Activated CD8-positive, alpha-beta T cell treated with anti-CD3 and anti-CD28 coated beads for 36 hours (primary cell): ENCODE measurements at regions not wholly inside any gene's neighbourhood (a gene's known extent, or its start where the extent isn't known, plus 50 kb on each side); places are given as distances from the start of the nearest gene placed in this dataset.

Experiments
- ATAC-seq: fragments of 200-7000 bp; cut with Tn5 transposase; one replicate; pipeline ENCODE4 v1.10.0; 2021; ENCODE audit warnings: mild to moderate bottlenecking, moderate library complexity
- CTCF ChIA-PET: fragments of 350-600 bp; sonication (Branson Sonifier 250); formaldehyde crosslinking; loops from one replicate; lab custom pipeline; 2021; ENCODE audit warnings: antibody characterized with exemption; lab: Charles Lee
- POLR2A ChIA-PET: fragments of 350-600 bp; sonication (Branson Sonifier 250); formaldehyde crosslinking; loops from one replicate; lab custom pipeline; 2021; ENCODE audit warnings: antibody characterized with exemption; lab: Charles Lee
- DNase-seq: peaks from one replicate; pipeline ENCODE4 v3.0.0-alpha.2; 2020
- H3K27ac Mint-ChIP-seq: one replicate; pipeline ENCODE4 v1.8.0; 2021; ENCODE audit warnings: mild to moderate bottlenecking, mixed read lengths
- H3K27me3 Mint-ChIP-seq: one replicate; pipeline ENCODE4 v1.8.0; 2021; ENCODE audit warnings: mixed read lengths
- H3K36me3 Mint-ChIP-seq: one replicate; pipeline ENCODE4 v1.8.0; 2021; ENCODE audit warnings: low read depth, mixed read lengths
- H3K4me1 Mint-ChIP-seq: one replicate; pipeline ENCODE4 v1.8.0; 2021; ENCODE audit warnings: low read depth, mixed read lengths
- H3K4me3 Mint-ChIP-seq: one replicate; pipeline ENCODE4 v1.8.0; 2021; ENCODE audit warnings: mild to moderate bottlenecking, moderate library complexity, mixed read lengths
- H3K9me3 Mint-ChIP-seq: one replicate; pipeline ENCODE4 v1.8.0; 2021; ENCODE audit warnings: mixed read lengths
- intact Hi-C: fragments of 100-400 bp; cut with micrococcal nuclease; formaldehyde crosslinking; loops from one replicate; pipeline ENCODE4 v1.10.0; 2022
- TF ChIP-seq, protein P1 (sequence below): fragments of 200-600 bp; IDR thresholded peaks from one replicate; pipeline ENCODE4 v1.8.0; 2022; ENCODE audit warnings: antibody characterized with exemption, mild to moderate bottlenecking

- ATAC-seq, result no peak
- H3K9me3 Mint-ChIP-seq, result no peaks in the 10 kb centered on the region
- no peaks in the 10 kb centered on the region for H3K36me3 Mint-ChIP-seq
- no peak overlapping the region for H3K27ac Mint-ChIP-seq
- TF ChIP-seq, protein P1, sequence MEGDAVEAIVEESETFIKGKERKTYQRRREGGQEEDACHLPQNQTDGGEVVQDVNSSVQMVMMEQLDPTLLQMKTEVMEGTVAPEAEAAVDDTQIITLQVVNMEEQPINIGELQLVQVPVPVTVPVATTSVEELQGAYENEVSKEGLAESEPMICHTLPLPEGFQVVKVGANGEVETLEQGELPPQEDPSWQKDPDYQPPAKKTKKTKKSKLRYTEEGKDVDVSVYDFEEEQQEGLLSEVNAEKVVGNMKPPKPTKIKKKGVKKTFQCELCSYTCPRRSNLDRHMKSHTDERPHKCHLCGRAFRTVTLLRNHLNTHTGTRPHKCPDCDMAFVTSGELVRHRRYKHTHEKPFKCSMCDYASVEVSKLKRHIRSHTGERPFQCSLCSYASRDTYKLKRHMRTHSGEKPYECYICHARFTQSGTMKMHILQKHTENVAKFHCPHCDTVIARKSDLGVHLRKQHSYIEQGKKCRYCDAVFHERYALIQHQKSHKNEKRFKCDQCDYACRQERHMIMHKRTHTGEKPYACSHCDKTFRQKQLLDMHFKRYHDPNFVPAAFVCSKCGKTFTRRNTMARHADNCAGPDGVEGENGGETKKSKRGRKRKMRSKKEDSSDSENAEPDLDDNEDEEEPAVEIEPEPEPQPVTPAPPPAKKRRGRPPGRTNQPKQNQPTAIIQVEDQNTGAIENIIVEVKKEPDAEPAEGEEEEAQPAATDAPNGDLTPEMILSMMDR, result no peak
- H3K4me1 Mint-ChIP-seq, result no peaks in the 10 kb centered on the region
- CTCF ChIA-PET, result no interaction called here
- no peak for DNase-seq
- intact Hi-C loops, result no loop called here
- H3K4me3 Mint-ChIP-seq, result no peak overlapping the region
- no peaks in the 10 kb centered on the region for H3K27me3 Mint-ChIP-seq
- POLR2A ChIA-PET, result no interaction called here
Observed at GRCh38 chr13:38539632-38540031, 147.2 kb upstream of the FREM2 start.

DNA sequence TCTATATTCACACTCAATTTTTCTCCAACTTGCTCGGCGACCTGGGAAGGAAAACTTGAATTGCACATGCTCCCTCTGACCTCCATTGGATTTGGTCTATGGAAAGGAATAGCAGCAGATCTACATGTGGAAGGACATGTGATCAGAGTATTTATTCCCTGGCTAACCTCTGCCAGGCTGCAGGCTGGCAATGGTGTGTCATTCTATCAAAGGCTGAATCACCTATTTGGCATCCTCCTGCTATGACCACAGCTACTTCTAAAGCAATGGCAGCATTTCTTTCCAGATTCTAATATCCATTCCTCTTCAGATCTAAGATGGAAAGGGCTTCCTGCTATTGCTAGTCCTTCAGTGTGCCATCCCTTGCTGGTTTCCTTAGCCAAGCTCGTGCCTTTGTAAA lies 144.3 kb upstream of the FREM2 start:
- Mint-ChIP-seq H3K36me3 (no peaks in the 10 kb centered on the region), H3K27me3 (no peaks in the 10 kb centered on the region), H3K9me3 (no peaks in the 10 kb centered on the region), H3K4me3 (no peak overlapping the region), H3K4me1 (no peaks in the 10 kb centered on the region), H3K27ac (no peak overlapping the region)
- intact Hi-C loops, result no loop called here
- TF ChIP-seq, protein P1, result no peak
- no peak for DNase-seq
- ATAC-seq, result no peak
- CTCF ChIA-PET, result no interaction called here
- POLR2A ChIA-PET, result interaction anchor here (1.1 kb wide), 1 partner anchor 11 kb away, joined by 3 read pairs; no protein-coding TSS in a partner anchor

- ChIA-PET CTCF (no interaction called here), POLR2A (no interaction called here)
- no peak for ATAC-seq
- no peak overlapping the region for H3K4me3 Mint-ChIP-seq
- H3K27ac Mint-ChIP-seq, result no peak overlapping the region
- H3K9me3 Mint-ChIP-seq, result peaks cover 3% of the 10 kb centered on the region
- H3K4me1 Mint-ChIP-seq, result no peaks in the 10 kb centered on the region
- DNase-seq, result no peak
- H3K27me3 Mint-ChIP-seq, result no peaks in the 10 kb centered on the region
- TF ChIP-seq, protein P1, result no peak
- no peaks in the 10 kb centered on the region for H3K36me3 Mint-ChIP-seq
- intact Hi-C loops, result no loop called here
Observed at GRCh38 chr13:38543561-38543960, 143.3 kb upstream of the FREM2 start.

- TF ChIP-seq, protein P1, result no peak
- ChIA-PET CTCF (no interaction called here), POLR2A (no interaction called here)
- H3K27me3 Mint-ChIP-seq, result no peaks in the 10 kb centered on the region
- H3K4me3 Mint-ChIP-seq, result no peak overlapping the region
- H3K4me1 Mint-ChIP-seq, result no peaks in the 10 kb centered on the region
- intact Hi-C loops, result no loop called here
- ATAC-seq, result no peak
- H3K36me3 Mint-ChIP-seq, result no peaks in the 10 kb centered on the region
- no peak overlapping the region for H3K27ac Mint-ChIP-seq
- DNase-seq, result no peak
- H3K9me3 Mint-ChIP-seq, result no peaks in the 10 kb centered on the region
Observed at GRCh38 chr13:38563739-38564138, 123.1 kb upstream of the FREM2 start.

GRCh38 chr13:38564256-38565150 lies 122.4 kb upstream of the FREM2 start:
- intact Hi-C loops, result no loop called here
- Mint-ChIP-seq H3K9me3 (no peaks in the 10 kb centered on the region), H3K36me3 (no peaks in the 10 kb centered on the region), H3K27me3 (no peaks in the 10 kb centered on the region), H3K27ac (no peak overlapping the region), H3K4me1 (no peaks in the 10 kb centered on the region), H3K4me3 (no peak overlapping the region)
- ATAC-seq, result no peak
- POLR2A ChIA-PET, result no interaction called here
- TF ChIP-seq, protein P1, result no peak
- no peak for DNase-seq
- CTCF ChIA-PET, result no interaction called here
